HG03432 (cell line): ENCODE measurements at regions not wholly inside any gene's neighbourhood (a gene's known extent, or its start where the extent isn't known, plus 50 kb on each side); places are given as distances from the start of the nearest gene placed in this dataset.
"Not testable (repeated sequence)": the region's sequence is repeated elsewhere in the genome, so short reads cannot be mapped to it uniquely, and the experiment has no call there.

Source experiments
- ATAC-seq: cut with Tn5 transposase; IDR thresholded peaks from one replicate; pipeline ENCODE4 v1.9.1; 2021; ENCODE audit warnings: mild to moderate bottlenecking, moderate library complexity; ENCODE audit not compliant: unreplicated experiment

DNA sequence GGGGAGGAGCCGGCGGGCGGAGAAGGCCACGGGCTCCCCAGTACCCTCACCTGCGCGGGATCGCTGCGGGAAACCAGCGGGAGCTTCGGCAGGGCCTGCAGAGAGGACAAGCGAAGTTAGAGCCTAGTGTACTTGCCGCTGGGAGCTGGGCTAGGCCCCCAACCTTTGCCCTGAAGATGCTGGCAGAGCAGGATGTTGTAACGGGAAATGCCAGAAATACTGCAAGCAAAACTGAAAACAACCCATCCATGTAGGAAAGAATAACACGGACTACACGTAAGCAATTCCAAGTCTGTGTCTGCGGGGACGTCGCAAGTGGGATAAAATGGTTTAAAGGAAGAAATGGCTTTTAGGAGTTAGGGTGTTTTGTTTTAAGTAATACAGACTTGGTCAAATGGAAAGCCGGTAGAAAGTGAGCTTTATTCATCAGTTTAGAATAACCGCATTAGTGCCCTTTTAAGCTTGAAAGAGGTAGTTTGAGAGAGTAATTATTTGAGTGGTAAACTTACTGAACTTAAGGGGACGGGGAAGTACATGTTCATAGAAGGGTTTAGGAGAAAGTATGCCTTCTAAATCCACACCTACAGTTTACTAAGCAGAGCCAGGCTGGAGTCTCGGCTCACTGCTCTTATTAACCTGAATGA lies 121.3 kb upstream of the NIPA1 start:
- ATAC-seq, result not testable (repeated sequence)

DNA sequence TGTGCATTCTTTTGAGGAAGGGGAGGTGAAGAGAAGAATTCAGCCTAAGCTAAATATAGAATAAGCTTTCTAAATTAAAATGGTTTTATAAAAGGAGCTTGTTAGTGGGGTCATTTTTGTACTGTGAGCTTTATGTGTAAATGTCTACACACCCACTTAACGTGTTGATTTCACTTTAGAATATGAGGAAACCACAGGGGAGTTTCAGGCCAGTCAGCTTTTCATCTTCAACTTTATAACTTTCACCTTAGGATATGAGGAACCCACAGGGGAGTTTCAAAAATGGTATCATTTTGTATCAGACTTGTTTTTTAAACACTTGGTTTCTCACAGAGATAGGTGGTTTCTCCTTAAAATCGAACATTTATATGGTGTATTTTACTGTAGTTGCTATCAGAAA lies 120.7 kb upstream of the NIPA1 start:
- not testable (repeated sequence) for ATAC-seq

DNA sequence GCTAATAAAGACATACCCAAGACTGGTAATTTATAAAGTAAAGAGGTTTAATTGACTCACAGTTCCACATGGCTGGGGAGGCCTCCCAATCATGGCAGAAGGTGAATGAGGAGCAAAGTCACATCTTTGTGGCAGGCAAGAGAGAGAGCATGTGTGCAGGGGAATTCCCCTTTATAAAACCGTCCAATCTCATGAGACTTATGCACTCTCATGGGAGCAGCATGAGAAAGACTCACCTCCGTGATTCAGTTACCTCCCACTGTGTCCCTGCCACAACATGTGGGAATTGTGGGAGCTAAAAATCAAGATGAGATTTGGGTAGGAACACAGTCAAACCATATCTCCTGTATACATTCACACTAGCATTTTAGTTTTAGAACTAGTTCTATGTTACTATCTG lies 101.7 kb upstream of the NIPA1 start:
- not testable (repeated sequence) for ATAC-seq

DNA sequence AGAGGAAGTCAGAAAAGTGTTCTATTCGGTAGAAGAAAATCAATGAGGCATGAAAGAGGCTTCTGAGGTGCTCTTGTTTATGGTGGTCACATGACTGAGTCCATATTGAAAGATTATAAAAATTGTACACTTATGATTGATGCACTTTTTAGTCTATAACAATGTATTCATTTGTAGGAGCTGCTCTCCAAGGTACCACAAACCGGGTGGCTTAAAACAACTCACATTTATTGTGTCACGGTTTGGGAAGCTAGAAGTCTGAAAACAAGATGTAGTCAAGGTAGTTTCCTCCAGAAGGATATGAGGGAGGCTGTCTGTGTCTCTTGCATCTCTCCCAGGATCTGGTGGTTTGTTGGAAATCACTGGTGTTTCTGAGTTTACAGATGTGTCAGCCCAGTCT lies 86.6 kb upstream of the NIPA1 start:
- not testable (repeated sequence) for ATAC-seq

- ATAC-seq, result not testable (repeated sequence)
These were observed 75.6 kb upstream of the NIPA1 start for GRCh38 chr15:22710831-22711341.

GRCh38 chr15:22713933-22714332 lies 72.5 kb upstream of the NIPA1 start:
- not testable (repeated sequence) for ATAC-seq

DNA sequence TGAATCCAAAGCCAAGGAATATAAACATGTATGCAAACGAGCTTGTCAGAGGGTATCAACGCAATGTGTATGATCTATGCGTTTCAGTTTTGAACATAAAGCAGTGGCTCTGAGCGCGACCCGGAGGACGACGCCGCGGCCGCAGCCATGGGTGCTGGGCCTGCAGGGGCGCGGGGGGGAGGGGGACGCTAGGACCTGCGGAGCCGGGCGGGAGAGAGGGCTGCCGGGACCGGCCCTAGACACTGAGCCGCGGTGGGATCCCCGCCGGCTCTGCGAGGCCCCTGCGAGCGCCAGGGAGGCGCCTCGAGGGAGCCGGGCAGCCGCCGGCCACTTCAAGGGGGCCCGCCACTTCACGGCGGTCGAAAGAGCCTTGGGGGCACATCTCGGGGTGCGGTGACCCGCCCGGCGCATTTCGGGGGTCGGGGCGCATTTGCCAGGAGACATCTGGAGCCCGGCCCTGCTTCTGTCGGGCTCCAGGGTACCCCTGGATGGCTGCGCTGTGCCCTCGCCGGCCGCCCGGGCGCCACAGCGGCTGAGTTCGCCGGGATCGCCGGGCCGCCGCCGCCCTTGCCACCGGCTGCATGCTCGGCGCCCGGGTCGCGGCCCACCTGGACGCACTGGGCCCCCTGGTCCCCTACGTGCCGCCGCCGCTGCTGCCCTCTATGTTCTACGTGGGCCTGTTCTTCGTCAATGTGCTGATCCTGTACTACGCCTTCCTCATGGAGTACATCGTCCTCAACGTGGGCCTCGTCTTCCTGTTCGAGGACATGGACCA lies 71.9 kb upstream of the NIPA1 start:
- ATAC-seq, result not testable (repeated sequence)

GRCh38 chr15:22715133-22715845 lies 71.2 kb upstream of the NIPA1 start:
- ATAC-seq, result not testable (repeated sequence)

DNA sequence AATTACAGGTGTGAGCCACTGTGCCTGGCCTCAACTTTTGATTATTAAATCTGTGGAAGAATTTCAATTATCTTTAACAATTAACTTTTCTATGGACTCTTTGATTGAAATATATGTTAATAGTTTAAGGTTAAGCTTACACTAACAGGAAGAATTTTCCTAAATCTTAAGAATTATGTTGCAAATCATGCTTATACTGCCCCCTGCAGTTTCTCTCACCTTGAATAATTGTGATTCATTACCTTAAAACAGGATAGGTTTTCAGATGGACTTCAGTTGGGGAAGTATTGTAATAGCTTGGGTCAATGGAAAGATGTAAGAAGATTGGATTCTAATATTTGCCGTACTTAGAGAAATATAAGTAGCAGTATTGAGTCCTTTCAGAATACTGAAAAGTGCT lies 66.5 kb upstream of the NIPA1 start:
- not testable (repeated sequence) for ATAC-seq

DNA sequence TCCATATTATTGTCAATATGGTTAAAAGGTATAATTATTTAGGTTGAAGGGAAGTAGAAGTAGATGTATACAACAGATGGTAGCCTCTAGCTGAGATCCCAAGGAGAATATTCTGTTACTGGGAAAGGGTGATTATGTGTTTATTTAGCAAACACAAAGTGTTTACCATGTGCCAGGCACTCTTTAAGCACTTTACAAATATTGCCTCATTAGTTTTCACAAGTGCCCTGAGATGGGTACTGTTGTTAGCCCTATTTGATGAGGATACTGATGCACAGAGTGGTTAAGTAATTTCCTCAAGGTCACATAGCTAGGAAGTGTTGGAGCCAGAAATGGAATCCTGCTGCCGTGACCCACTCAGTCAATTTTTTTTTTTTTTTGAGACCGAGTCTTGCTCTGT lies 60.3 kb upstream of the NIPA1 start:
- ATAC-seq, result not testable (repeated sequence)

DNA sequence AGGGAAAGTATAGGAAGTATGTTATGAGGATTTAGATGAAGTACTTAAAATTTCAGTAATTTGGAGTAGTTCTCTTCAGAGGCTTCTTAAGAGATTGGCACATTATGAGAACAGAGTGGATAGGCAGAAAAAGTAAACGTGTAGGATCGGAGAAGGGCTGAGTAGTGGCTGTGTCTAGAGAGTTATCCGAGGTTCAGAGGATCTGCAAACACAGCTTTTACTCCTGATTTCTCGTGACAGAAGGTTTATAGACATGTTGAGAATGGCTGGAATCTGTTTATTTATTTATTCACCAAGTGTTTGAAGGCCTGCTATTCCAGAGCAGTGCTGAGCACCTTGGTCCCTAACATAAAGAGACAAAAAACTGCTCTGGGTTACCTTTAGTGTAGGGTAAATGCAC lies 51.4 kb upstream of the NIPA1 start:
- not testable (repeated sequence) for ATAC-seq

DNA sequence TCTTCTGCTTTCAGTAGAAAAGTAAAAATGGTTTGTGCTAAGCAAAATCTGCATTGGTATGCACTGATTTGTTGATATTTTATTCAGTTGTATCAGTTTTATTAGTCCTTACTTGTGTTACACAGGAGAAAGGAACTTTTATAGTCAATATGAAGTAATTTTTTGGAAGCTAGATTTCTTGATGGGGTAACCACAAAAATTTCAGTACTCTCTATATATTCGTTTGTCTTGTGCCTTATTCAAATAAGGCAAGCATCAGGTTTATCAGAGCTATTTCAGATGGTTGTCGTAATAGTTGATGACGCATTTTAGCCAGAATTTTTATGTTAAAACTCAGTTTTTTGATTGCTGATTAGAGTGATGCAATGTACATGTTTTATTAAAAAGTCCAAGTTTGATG lies 50.7 kb upstream of the NIPA1 start:
- no peak for ATAC-seq

GRCh38 chr15:22736200-22736599 lies 50.2 kb upstream of the NIPA1 start:
- not testable (repeated sequence) for ATAC-seq
